H9 (cell line): ENCODE measurements at regions not wholly inside any gene's neighbourhood (a gene's known extent, or its start where the extent isn't known, plus 50 kb on each side); places are given as distances from the start of the nearest gene placed in this dataset.

Experiments used
- DNase-seq: peaks from one replicate; pipeline ENCODE4 v3.0.0-alpha.2; 2017
- H2AFZ ChIP-seq: one replicate; pipeline ENCODE4 v1.6.1; 2013; ENCODE audit warnings: mild to moderate bottlenecking, low read length, control low read depth, moderate library complexity
- H2AK5ac ChIP-seq: 2 replicates; pipeline ENCODE4 v1.6.1; 2013; ENCODE audit warnings: low read length, control low read depth, mixed read lengths; ENCODE audit not compliant: insufficient read length
- H2BK120ac ChIP-seq: one replicate; pipeline ENCODE4 v1.6.1; 2013; ENCODE audit warnings: low read depth, mild to moderate bottlenecking, low read length, control low read depth, inconsistent platforms; ENCODE audit not compliant: poor library complexity, severe bottlenecking
- H2BK12ac ChIP-seq: 2 replicates; pipeline ENCODE4 v1.6.1; 2013; ENCODE audit warnings: low read length, control low read depth, mixed read lengths, low read depth; ENCODE audit not compliant: insufficient read length
- H2BK15ac ChIP-seq: 2 replicates; pipeline ENCODE4 v1.6.1; 2013; ENCODE audit warnings: low read depth, low read length, control low read depth
- H2BK20ac ChIP-seq: one replicate; pipeline ENCODE4 v1.6.1; 2013; ENCODE audit warnings: low read depth, mild to moderate bottlenecking, low read length, control low read depth, inconsistent platforms; ENCODE audit not compliant: poor library complexity, severe bottlenecking
- H2BK5ac ChIP-seq: 2 replicates; pipeline ENCODE4 v1.6.1; 2013; ENCODE audit warnings: low read length, control low read depth, mixed read lengths; ENCODE audit not compliant: insufficient read length
- H3K14ac ChIP-seq: 2 replicates; pipeline ENCODE4 v1.6.1; 2013; ENCODE audit warnings: low read length, control low read depth; ENCODE audit not compliant: insufficient read depth
- H3K18ac ChIP-seq: 2 replicates; pipeline ENCODE4 v1.6.1; 2013; ENCODE audit warnings: low read depth, mild to moderate bottlenecking, mixed read lengths, low read length, control low read depth; ENCODE audit not compliant: insufficient read length
- H3K23ac ChIP-seq: 2 replicates; pipeline ENCODE4 v1.6.1; 2013; ENCODE audit warnings: low read length, control low read depth, mixed read lengths, low read depth; ENCODE audit not compliant: insufficient read length
- H3K23me2 ChIP-seq: 2 replicates; pipeline ENCODE4 v1.6.1; 2013; ENCODE audit warnings: low read depth, mild to moderate bottlenecking, mixed read lengths, low read length, control low read depth; ENCODE audit not compliant: insufficient read length, poor library complexity, severe bottlenecking
- H3K27ac ChIP-seq: 2 replicates; pipeline ENCODE4 v1.5.1; 2013; ENCODE audit warnings: low read length, control low read depth, mixed read lengths, low read depth; ENCODE audit not compliant: insufficient read length
- H3K27me3 ChIP-seq: 2 replicates; pipeline ENCODE4 v1.6.1; 2013; ENCODE audit warnings: low read length, control low read depth, inconsistent platforms; ENCODE audit not compliant: insufficient read depth
- H3K4ac ChIP-seq: 2 replicates; pipeline ENCODE4 v1.6.1; 2013; ENCODE audit warnings: low read depth, mild to moderate bottlenecking, control low read depth, inconsistent platforms, low read length, moderate library complexity
- H3K4me1 ChIP-seq: 2 replicates; pipeline ENCODE4 v1.6.1; 2013; ENCODE audit warnings: low read length, control low read depth, inconsistent platforms; ENCODE audit not compliant: insufficient read depth
- H3K4me2 ChIP-seq: 2 replicates; pipeline ENCODE4 v1.6.1; 2013; ENCODE audit warnings: low read length, control low read depth, mixed read lengths; ENCODE audit not compliant: insufficient read length, insufficient read depth
- H3K56ac ChIP-seq: 2 replicates; pipeline ENCODE4 v1.6.1; 2013; ENCODE audit warnings: low read depth, mild to moderate bottlenecking, mixed read lengths, low read length, control low read depth; ENCODE audit not compliant: insufficient read length
- H3K79me1 ChIP-seq: 2 replicates; pipeline ENCODE4 v1.6.1; 2013; ENCODE audit warnings: low read depth, mild to moderate bottlenecking, moderate library complexity, low read length, control low read depth, inconsistent platforms; ENCODE audit not compliant: insufficient read depth, poor library complexity, severe bottlenecking
- H3K79me2 ChIP-seq: 2 replicates; pipeline ENCODE4 v1.6.1; 2013; ENCODE audit warnings: low read length, control low read depth, inconsistent platforms; ENCODE audit not compliant: insufficient read depth
- H3K9ac ChIP-seq: 2 replicates; pipeline ENCODE4 v1.6.1; 2013; ENCODE audit warnings: low read length, control low read depth, mixed read lengths; ENCODE audit not compliant: insufficient read length; ENCODE audit errors: extremely low read depth
- H3K9me3 ChIP-seq: one replicate; pipeline ENCODE4 v1.6.1; 2013; ENCODE audit warnings: low read depth, low read length, inconsistent platforms; ENCODE audit not compliant: control insufficient read depth
- H3T11ph ChIP-seq: one replicate; pipeline ENCODE4 v1.6.1; 2013; ENCODE audit warnings: mild to moderate bottlenecking, low read length, control low read depth, inconsistent platforms
- H4K20me1 ChIP-seq: one replicate; pipeline ENCODE4 v1.6.1; 2013; ENCODE audit not compliant: control insufficient read depth, insufficient read length, insufficient read depth
- H4K5ac ChIP-seq: 2 replicates; pipeline ENCODE4 v1.6.1; 2013; ENCODE audit warnings: low read depth, mild to moderate bottlenecking, mixed read lengths, low read length, control low read depth; ENCODE audit not compliant: insufficient read length
- H4K8ac ChIP-seq: replicated peaks from 2 replicates; pipeline ENCODE4 v1.6.1; 2013; ENCODE audit warnings: low read length, control low read depth, mixed read lengths, low read depth; ENCODE audit not compliant: insufficient read length
- H4K91ac ChIP-seq: 2 replicates; pipeline ENCODE4 v1.6.1; 2013; ENCODE audit warnings: low read depth, mild to moderate bottlenecking, moderate library complexity, mixed read lengths, low read length, control low read depth; ENCODE audit not compliant: insufficient read length
- H3K27ac Mint-ChIP-seq, 3 experiments: 2 replicates in 2 of 3; 3 replicates in 1 of 3; pipeline ENCODE4 v1.8.0; 2020 to 2021; ENCODE audit warnings: mixed read lengths in 3 of 3, mild to moderate bottlenecking in 1 of 3, moderate library complexity in 1 of 3
- H3K27me3 Mint-ChIP-seq: 2 replicates; pipeline ENCODE4 v1.8.0; 2021; ENCODE audit warnings: low read depth, mild to moderate bottlenecking, moderate library complexity, mixed read lengths
- H3K36me3 Mint-ChIP-seq, 3 experiments: 2 replicates in 2 of 3; 3 replicates in 1 of 3; pipeline ENCODE4 v1.8.0; 2020 to 2021; ENCODE audit warnings: low read depth in 3 of 3, mixed read lengths in 3 of 3; ENCODE audit not compliant: insufficient read depth in 1 of 3
- H3K4me1 Mint-ChIP-seq, 2 experiments: 2 replicates each; pipeline ENCODE4 v1.8.0; 2020; ENCODE audit warnings: mixed read lengths in 2 of 2
- H3K4me3 Mint-ChIP-seq, 2 experiments: 2 replicates in 1 of 2; 3 replicates in 1 of 2; pipeline ENCODE4 v1.8.0; 2020 to 2021; ENCODE audit warnings: mild to moderate bottlenecking in 2 of 2, mixed read lengths in 2 of 2, moderate library complexity in 1 of 2
- H3K9me3 Mint-ChIP-seq, 2 experiments: 2 replicates in 1 of 2; 3 replicates in 1 of 2; pipeline ENCODE4 v1.8.0; 2020; ENCODE audit warnings: mild to moderate bottlenecking in 2 of 2, mixed read lengths in 2 of 2, moderate library complexity in 1 of 2
- WGBS: extraction: QIAGEN DNeasy Blood & Tissue Kit; methylation state at CpG from one replicate; pipeline ENCODE4 v1.1.7; 2013; ENCODE audit warnings: missing lambda C conversion rate, low lambda C conversion rate, mixed read lengths; ENCODE audit not compliant: insufficient read length; ENCODE audit errors: extremely low coverage; 5-methylcytosine and 5-hydroxymethylcytosine counted together
- TF ChIP-seq, protein P1 (sequence below): fragments of 200-600 bp; sonication (generic); conservative IDR thresholded peaks from 3 replicates; pipeline ENCODE4 v1.8.0; 2021; ENCODE audit warnings: antibody characterized with exemption, mild to moderate bottlenecking

DNA sequence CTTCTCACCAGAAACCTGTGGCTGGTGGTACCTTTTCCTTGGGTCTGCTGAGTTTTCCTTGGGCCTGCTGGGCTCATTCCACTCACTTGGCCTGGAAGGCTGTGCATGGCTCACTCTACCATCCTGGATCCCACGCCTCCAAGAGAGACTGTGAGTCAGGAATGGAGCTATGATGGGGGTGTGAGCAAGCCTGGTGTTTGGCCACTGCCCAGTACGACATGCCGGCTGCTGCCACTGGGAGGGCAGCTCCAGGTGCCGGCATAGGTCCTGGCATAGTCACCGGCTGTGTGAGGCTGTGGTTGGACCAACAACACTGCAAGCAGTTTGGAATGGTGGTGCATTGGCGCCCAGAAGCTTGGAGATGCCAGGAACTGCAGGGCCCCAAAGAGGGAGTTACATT is 721.7 kb downstream of the PCDH18 start:
- Histone ChIP-seq H3K56ac (no peak overlapping the region), H3K14ac (no peak overlapping the region; the same call in 1 of the 2 replicates), H3K9me3 (no peaks in the 10 kb centered on the region), H2BK12ac (no peak overlapping the region), H3K9ac (no peak overlapping the region), H2AFZ (no peak overlapping the region), H3K4me2 (no peak overlapping the region), H3K23ac (no peak overlapping the region), H2AK5ac (no peak overlapping the region), H4K20me1 (no peaks in the 10 kb centered on the region), H2BK20ac (no peak overlapping the region), H2BK120ac (no peak overlapping the region), H3K27ac (no peak overlapping the region), H3K4me1 (no peaks in the 10 kb centered on the region), H3K4ac (no peak overlapping the region), H3K27me3 (no peaks in the 10 kb centered on the region), H2BK15ac (no peak overlapping the region), H2BK5ac (no peak overlapping the region), H3K18ac (no peak overlapping the region), H4K91ac (no peak overlapping the region), H4K8ac (no peak overlapping the region), H3T11ph (no peak overlapping the region), H3K79me1 (no peaks in the 10 kb centered on the region), H4K5ac (no peak overlapping the region), H3K79me2 (no peaks in the 10 kb centered on the region), H3K23me2 (no peaks in the 10 kb centered on the region)
- H3K4me3 Mint-ChIP-seq: no peak overlapping the region
- H3K36me3 Mint-ChIP-seq: peaks cover 11 to 15% (median 14%) of the 10 kb centered on the region in 3 experiments
- H3K27me3 Mint-ChIP-seq: no peaks in the 10 kb centered on the region
- peaks cover 8 to 15% of the 10 kb centered on the region in 2 experiments for H3K9me3 Mint-ChIP-seq
- H3K4me1 Mint-ChIP-seq: no peaks in the 10 kb centered on the region
- TF ChIP-seq, protein P1, sequence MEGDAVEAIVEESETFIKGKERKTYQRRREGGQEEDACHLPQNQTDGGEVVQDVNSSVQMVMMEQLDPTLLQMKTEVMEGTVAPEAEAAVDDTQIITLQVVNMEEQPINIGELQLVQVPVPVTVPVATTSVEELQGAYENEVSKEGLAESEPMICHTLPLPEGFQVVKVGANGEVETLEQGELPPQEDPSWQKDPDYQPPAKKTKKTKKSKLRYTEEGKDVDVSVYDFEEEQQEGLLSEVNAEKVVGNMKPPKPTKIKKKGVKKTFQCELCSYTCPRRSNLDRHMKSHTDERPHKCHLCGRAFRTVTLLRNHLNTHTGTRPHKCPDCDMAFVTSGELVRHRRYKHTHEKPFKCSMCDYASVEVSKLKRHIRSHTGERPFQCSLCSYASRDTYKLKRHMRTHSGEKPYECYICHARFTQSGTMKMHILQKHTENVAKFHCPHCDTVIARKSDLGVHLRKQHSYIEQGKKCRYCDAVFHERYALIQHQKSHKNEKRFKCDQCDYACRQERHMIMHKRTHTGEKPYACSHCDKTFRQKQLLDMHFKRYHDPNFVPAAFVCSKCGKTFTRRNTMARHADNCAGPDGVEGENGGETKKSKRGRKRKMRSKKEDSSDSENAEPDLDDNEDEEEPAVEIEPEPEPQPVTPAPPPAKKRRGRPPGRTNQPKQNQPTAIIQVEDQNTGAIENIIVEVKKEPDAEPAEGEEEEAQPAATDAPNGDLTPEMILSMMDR: no peak
- WGBS: no CpG with 5 or more reads among the region's 6 CpGs
- DNase-seq: no peak
- H3K27ac Mint-ChIP-seq: no peak overlapping the region
